Naive B cell (primary cell): ENCODE measurements at regions not wholly inside any gene's neighbourhood (a gene's known extent, or its start where the extent isn't known, plus 50 kb on each side); places are given as distances from the start of the nearest gene placed in this dataset.

Experiments used
- ATAC-seq, 2 donors: fragments of 150-1000 bp; cut with Tn5 transposase; 2 replicates each; pipeline ENCODE4 v1.10.0; 2021; ENCODE audit warnings: low read depth in 2 of 2, mild to moderate bottlenecking in 2 of 2, moderate library complexity in 2 of 2
- DNase-seq: peaks from one replicate; pipeline ENCODE4 v3.0.0; 2022
- H3K27ac Mint-ChIP-seq, 6 donors: one replicate each; pipeline ENCODE4 v1.8.0; 2020 to 2022; ENCODE audit warnings: mild to moderate bottlenecking in 6 of 6, mixed read lengths in 6 of 6, moderate library complexity in 5 of 6, inconsistent platforms in 2 of 6
- H3K27me3 Mint-ChIP-seq, 3 donors: one replicate each; pipeline ENCODE4 v1.8.0; 2021 to 2022; ENCODE audit warnings: mixed read lengths in 3 of 3, mild to moderate bottlenecking in 1 of 3
- H3K36me3 Mint-ChIP-seq, 2 donors: one replicate each; pipeline ENCODE4 v1.8.0; 2020 to 2022; ENCODE audit warnings: mixed read lengths in 2 of 2, inconsistent platforms in 1 of 2, mild to moderate bottlenecking in 1 of 2
- H3K4me1 Mint-ChIP-seq, 3 donors: one replicate each; pipeline ENCODE4 v1.8.0; 2020 to 2022; ENCODE audit warnings: mixed read lengths in 3 of 3, inconsistent platforms in 1 of 3, mild to moderate bottlenecking in 1 of 3, moderate library complexity in 1 of 3
- H3K4me3 Mint-ChIP-seq, 8 donors: one replicate each; pipeline ENCODE4 v1.8.0; 2020 to 2022; ENCODE audit warnings: mild to moderate bottlenecking in 8 of 8, mixed read lengths in 8 of 8, moderate library complexity in 8 of 8, inconsistent platforms in 2 of 8
- H3K9me3 Mint-ChIP-seq, 7 donors: one replicate each; pipeline ENCODE4 v1.8.0; 2020 to 2022; ENCODE audit warnings: mixed read lengths in 7 of 7, mild to moderate bottlenecking in 5 of 7, inconsistent platforms in 2 of 7, moderate library complexity in 1 of 7

DNA sequence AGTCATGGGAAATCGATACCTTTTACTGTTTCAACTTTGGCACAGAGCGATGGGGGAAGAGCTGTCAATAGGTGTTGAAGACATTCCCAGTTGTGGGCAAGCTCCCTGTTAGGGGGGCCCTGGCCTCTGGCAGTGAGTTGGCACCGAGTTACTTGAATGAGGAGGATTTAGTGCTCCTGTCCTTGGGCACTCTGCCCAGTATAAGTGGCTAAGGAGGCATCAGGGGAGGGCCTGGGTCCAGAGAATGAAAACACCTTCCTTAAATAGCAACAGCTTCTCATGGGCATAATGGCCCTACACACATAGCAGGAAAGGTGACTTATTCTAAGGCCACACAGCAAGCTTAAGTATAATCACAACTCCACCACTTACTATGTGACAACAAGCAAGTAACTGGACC lies 664.4 kb downstream of the PTPRU start:
- H3K9me3 Mint-ChIP-seq: peaks cover 0 to 4% (median 0%) of the 10 kb centered on the region in 7 donors
- no peak overlapping the region for H3K27ac Mint-ChIP-seq
- peaks cover 26 to 48% (median 41%) of the 10 kb centered on the region in 3 donors for H3K27me3 Mint-ChIP-seq
- H3K36me3 Mint-ChIP-seq: no peaks in the 10 kb centered on the region
- H3K4me1 Mint-ChIP-seq: no peaks in the 10 kb centered on the region
- ATAC-seq: no peak
- no peak overlapping the region for H3K4me3 Mint-ChIP-seq
- no peak for DNase-seq

DNA sequence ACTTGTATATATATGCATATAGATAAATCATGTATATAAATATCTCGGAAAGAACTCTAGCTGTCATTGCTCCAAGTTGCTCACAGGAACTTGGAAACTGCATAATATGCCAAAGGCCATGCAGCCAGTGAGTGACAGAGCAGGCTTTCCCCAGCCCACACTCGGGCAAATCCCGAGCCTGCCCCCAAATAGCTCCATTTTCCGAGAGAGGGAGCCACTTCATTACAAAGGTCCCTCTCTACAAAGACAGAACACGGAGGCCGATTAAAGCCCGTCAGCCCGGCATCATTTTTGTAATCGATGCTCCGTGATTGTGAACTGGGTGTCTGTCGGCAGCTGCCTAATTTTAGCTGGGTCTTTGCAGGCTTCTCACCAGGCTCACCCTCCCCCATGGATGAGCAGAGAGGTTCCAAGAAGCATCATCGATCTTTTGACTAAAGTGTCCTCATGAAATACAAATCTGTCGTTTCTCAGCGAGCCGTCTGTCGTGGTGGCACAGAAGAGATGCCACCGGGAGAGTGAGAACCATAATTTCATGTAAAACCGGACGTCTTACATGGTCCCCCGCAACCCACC lies 663.9 kb downstream of the PTPRU start:
- Mint-ChIP-seq H3K9me3 (peaks cover 0 to 4% (median 0%) of the 10 kb centered on the region in 7 donors), H3K36me3 (no peaks in the 10 kb centered on the region), H3K27ac (no peak overlapping the region), H3K4me3 (no peak overlapping the region), H3K4me1 (no peaks in the 10 kb centered on the region), H3K27me3 (peaks cover 29 to 48% (median 46%) of the 10 kb centered on the region in 3 donors)
- no peak for ATAC-seq
- no peak for DNase-seq

DNA sequence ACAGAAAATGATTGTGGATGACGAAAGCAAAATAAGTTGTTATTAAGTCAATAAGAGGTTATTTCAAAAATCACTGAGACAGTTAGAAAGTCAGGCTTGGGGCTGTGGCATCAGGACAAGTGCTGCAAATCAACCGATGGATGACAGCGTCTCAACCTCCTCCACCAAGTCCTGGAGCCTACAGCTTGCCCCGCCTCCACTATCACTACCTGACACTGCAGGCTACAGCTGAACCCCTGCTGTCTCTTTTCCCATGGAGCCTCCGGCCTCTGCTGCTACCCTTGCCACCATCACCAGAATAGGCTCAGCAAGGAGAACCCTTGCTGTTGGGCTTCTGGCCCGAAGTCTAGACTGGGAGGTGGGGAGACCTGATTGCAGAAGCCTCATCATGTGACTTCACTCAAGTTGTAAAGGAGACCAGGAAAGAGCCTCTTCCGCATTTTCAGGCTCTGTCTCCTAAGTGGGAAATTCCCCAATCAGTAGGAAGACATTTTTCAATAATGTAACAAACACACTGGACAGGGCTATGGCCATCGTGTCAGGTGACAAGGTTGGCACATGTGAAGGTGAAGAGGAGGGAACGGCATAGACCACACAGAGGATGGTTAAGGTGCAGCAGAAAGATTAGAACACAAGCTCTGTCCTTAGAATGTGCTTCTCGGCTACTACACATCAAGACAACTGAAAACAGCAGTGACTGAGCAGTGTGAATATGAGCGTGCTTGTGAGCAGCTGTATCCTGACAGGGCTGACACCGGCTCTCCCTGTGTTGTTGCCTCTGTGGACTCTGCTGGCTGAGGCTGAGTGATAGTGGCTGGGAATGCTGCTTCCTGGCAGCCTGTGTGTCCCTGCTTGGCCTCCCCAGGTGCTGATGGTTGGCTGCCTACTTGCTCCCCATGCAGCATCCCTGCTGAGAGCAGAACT lies 660.7 kb downstream of the PTPRU start:
- no peaks in the 10 kb centered on the region for H3K4me1 Mint-ChIP-seq
- H3K9me3 Mint-ChIP-seq: no peaks in the 10 kb centered on the region
- H3K27ac Mint-ChIP-seq: no peak overlapping the region
- no peak overlapping the region for H3K4me3 Mint-ChIP-seq
- H3K36me3 Mint-ChIP-seq: no peaks in the 10 kb centered on the region
- no peak for DNase-seq
- H3K27me3 Mint-ChIP-seq: peaks cover 28 to 47% (median 47%) of the 10 kb centered on the region in 3 donors
- no peak for ATAC-seq

DNA sequence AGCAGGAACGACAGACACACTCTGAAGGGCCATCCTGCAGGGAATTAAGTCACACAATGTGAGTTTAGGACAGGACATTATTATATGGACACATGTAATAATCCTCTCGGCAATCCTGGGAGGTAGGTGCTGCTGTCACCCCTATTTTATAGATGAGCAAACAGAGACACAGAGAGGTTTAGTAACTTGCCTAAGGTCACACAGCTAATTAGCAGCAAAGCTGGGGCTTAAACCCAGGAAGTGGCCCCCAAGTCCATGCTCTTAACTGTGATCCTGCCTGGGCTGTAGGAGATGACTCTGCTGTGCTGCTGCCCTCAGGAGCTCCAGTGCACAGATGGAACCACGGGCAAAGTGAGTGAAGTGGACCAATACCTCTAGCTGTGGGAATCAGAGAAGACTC lies 660.0 kb downstream of the PTPRU start:
- DNase-seq: no peak
- Mint-ChIP-seq H3K4me3 (no peak overlapping the region), H3K27me3 (peaks cover 30 to 55% (median 53%) of the 10 kb centered on the region in 3 donors), H3K36me3 (no peaks in the 10 kb centered on the region), H3K9me3 (no peaks in the 10 kb centered on the region), H3K27ac (no peak overlapping the region), H3K4me1 (no peaks in the 10 kb centered on the region)
- ATAC-seq: no peak

DNA sequence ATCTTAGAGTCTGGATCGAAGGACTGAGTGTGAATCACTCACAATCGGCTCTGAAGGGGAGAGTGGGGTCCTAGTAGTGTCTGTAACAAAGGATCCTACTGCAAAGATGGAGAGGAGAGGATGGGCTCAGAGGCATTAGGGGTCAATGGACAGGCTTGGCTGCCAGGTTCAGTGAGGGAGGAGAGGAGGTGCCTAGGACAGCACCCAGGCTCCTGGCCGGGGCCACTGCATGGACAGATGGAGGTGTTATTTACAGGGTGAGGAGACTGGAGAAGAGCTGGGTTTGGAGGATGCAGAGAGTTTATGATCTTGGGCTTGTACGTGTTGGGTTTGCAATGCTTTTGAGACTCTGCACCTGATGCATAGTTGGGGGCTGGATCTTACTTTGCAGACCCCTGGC lies 658.9 kb downstream of the PTPRU start:
- no peaks in the 10 kb centered on the region for H3K36me3 Mint-ChIP-seq
- ATAC-seq (no peak), DNase-seq (no peak)
- H3K4me3 Mint-ChIP-seq: no peak overlapping the region
- H3K27me3 Mint-ChIP-seq: peaks cover 30 to 58% (median 50%) of the 10 kb centered on the region in 3 donors
- H3K4me1 Mint-ChIP-seq: no peaks in the 10 kb centered on the region
- no peaks in the 10 kb centered on the region for H3K9me3 Mint-ChIP-seq
- H3K27ac Mint-ChIP-seq: no peak overlapping the region

DNA sequence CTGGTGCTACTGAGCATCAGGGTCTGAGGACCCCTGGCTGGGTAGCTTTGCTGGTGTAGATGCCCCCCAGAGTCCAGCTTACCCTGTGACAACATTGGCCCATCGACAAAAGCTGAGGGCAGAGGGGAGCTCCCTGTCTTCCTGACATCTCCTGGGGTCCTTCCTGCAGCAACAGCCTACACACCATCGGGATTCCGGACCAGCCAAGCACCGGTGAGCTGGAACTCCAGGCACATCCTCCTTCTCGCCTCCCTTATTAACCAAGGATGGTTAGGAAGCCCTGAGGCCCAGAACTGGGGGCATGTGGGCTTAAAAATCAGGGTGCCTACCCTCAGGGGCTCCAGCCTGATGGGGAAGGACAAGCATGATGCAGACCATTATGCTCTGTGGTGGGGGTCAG lies 658.0 kb downstream of the PTPRU start:
- Mint-ChIP-seq H3K4me1 (no peaks in the 10 kb centered on the region), H3K4me3 (no peak overlapping the region), H3K27me3 (peaks cover 30 to 58% (median 50%) of the 10 kb centered on the region in 3 donors), H3K36me3 (no peaks in the 10 kb centered on the region), H3K27ac (no peak overlapping the region), H3K9me3 (no peaks in the 10 kb centered on the region)
- DNase-seq (no peak), ATAC-seq (no peak)

DNA sequence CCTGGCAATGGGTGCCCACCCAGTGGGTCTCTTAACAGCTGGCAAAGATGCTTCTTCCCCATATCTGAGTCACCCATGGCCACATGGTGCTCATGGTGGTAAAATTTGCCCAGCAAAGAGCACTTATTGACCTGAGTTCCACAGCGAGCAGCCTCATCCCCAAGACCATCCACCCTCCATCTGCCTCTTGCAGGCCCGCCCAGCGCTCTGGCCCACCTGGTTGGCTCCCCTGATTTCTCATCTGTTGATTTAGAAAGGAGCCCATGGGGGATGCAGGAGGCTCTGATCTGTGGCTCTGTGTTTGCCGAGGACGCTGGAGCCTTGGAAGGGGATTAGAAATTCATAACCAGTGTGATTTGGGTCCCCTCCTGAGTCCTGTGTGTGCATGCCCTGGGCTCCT lies 657.5 kb downstream of the PTPRU start:
- no peak for ATAC-seq
- no peaks in the 10 kb centered on the region for H3K9me3 Mint-ChIP-seq
- H3K27ac Mint-ChIP-seq: no peak overlapping the region

DNA sequence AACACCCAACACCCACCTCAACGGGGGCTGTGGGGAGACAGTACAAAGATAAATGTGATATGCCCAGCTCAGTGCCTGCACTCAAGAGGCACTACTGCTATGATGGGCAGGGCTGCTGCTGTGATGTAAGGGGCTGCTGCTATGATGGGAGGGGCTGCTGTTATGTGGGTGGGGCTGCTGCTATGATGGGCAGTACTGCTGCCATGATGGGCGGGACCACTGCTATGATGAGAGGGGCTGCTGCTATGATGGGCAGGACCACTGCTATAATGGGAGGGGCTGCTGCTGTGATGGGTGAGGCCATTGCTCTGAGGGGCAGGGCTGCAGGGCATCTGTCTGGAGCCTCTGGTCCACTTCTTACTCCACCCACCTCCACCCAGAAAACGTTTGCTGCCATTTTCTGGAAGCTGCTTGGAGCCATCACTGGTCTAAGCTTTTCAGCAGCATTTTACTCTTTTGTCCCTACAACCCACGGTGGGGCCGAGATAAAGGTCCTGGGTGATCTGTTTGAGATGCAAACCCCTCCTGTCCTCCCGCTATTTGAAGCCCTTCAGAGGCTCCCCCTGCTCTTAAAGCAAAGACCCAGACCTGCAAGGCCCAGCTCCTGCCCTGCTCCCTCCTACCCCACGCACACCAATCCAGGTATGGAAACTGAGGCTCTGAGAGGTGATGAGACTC lies 656.9 kb downstream of the PTPRU start:
- Mint-ChIP-seq H3K36me3 (no peaks in the 10 kb centered on the region), H3K27me3 (peaks cover 30 to 49% (median 41%) of the 10 kb centered on the region in 3 donors), H3K4me1 (no peaks in the 10 kb centered on the region), H3K27ac (no peak overlapping the region), H3K9me3 (no peaks in the 10 kb centered on the region), H3K4me3 (no peak overlapping the region)
- no peak for DNase-seq
- ATAC-seq: no peak

More for the DNA sequence above, 657.5 kb downstream of the PTPRU start:
- H3K4me3 Mint-ChIP-seq: no peak overlapping the region
- DNase-seq: no peak
- H3K36me3 Mint-ChIP-seq: no peaks in the 10 kb centered on the region
- peaks cover 30 to 56% (median 46%) of the 10 kb centered on the region in 3 donors for H3K27me3 Mint-ChIP-seq
- H3K4me1 Mint-ChIP-seq: no peaks in the 10 kb centered on the region

DNA sequence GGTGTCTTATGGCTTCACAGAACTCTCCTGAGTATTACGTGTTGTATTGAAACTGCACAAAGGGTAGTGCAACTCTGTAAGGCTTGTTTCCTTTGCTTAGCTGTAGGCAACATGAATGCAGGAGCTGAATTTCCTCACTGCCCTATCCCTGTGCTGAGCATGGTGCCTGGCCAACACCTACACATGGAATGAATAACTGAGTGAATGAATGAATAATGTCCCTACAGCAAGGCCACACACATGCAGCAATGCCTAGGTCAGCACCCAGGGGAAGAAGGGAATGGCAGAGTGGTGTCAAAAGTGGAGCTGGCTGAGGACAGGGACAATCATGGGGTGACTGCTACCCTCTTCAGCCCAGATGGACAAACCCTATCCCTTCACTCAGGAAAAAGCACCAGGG lies 655.9 kb downstream of the PTPRU start:
- DNase-seq (no peak), ATAC-seq (no peak)
- H3K9me3 Mint-ChIP-seq: no peaks in the 10 kb centered on the region
- H3K4me3 Mint-ChIP-seq: no peak overlapping the region
- H3K36me3 Mint-ChIP-seq: no peaks in the 10 kb centered on the region
- H3K4me1 Mint-ChIP-seq: no peaks in the 10 kb centered on the region
- peaks cover 22 to 40% (median 31%) of the 10 kb centered on the region in 3 donors for H3K27me3 Mint-ChIP-seq
- H3K27ac Mint-ChIP-seq: no peak overlapping the region

DNA sequence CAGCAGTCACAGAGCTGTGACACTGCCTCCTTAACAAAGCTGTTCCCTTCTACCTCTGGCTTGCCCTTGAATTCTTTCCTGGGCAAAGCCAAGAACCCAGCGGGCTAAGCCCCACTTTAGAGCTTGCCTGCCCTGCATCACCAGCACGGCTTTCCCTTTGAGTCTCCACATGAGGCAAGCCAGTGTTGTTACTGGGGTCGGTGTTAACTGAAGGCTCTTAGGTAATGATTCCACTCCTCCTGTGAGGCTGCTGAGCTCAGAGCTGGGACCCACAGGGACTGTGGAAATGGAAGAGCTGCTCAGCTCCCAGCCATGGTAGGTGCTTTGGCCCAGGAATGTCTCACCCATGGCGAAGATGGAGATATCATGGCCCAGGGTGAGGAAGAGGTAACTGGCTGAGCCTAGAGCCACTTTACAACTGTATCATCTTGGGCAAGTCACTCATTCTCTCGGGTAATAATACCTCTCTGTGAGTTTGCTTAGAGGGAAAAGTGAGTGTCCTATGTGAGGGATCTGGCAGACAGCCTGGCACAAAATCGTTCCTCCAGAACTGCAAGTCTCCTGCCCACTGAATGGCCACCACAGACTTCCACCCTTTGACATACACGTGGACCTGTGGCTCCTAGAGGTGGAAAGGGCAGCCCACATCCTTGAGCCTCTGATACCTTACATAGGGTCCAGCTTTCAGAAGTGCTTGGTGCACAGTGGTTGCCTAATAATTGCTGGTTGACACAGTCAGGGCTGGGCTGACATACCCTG lies 654.1 kb downstream of the PTPRU start:
- no peak overlapping the region for H3K4me3 Mint-ChIP-seq
- H3K9me3 Mint-ChIP-seq: no peaks in the 10 kb centered on the region
- DNase-seq (no peak), ATAC-seq (no peak)
- H3K27ac Mint-ChIP-seq: no peak overlapping the region
- peaks cover 12 to 23% (median 15%) of the 10 kb centered on the region in 3 donors for H3K27me3 Mint-ChIP-seq
- H3K4me1 Mint-ChIP-seq: no peaks in the 10 kb centered on the region
- no peaks in the 10 kb centered on the region for H3K36me3 Mint-ChIP-seq

DNA sequence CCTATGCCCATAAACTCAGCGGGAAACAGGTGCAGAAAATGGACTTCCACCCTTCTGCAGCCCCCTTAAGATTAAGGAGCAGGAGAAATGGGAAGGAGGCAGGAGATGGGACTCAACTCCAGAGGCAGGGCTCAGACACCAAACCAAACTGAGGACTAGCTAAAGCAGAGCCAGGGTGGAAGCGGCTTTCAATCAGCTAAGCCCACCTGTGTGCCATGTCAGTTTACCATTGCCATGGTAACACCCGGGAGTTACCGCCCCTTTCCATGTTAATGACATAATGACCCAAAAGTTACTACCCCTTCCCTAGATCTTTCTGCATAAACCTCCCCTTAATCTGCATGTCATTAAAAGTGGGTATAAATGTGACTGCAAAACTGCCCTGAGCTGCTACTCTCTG lies 653.5 kb downstream of the PTPRU start:
- no peak for DNase-seq
- ATAC-seq: no peak
- no peaks in the 10 kb centered on the region for H3K36me3 Mint-ChIP-seq
- H3K27me3 Mint-ChIP-seq: peaks cover 6 to 23% (median 15%) of the 10 kb centered on the region in 3 donors
- peaks cover 0 to 1% (median 0%) of the 10 kb centered on the region in 7 donors for H3K9me3 Mint-ChIP-seq
- no peaks in the 10 kb centered on the region for H3K4me1 Mint-ChIP-seq
- H3K4me3 Mint-ChIP-seq: no peak overlapping the region
- no peak overlapping the region for H3K27ac Mint-ChIP-seq

DNA sequence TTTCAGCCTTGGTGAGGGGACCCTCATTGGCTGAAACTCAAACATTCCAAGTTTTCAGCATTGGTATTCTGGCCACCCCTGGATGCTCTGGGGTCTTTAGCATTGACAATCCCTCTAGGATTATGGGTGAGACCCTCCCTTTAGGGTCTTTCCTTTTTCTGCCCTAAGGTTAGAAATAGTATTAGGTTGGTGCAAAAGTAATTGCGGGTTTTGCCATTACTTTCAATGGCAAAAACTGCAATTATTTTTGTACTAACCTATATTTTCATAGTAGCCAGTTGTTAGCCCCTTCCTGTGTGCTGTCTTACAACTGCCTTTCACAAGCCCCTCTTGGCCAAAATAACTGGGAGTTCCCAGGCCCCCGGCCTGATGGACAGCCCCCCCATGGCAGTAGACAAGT lies 648.4 kb downstream of the PTPRU start:
- ATAC-seq (no peak), DNase-seq (no peak)
- Mint-ChIP-seq H3K27ac (no peak overlapping the region), H3K9me3 (peaks cover 0 to 1% (median 0%) of the 10 kb centered on the region in 7 donors), H3K4me1 (no peaks in the 10 kb centered on the region), H3K36me3 (no peaks in the 10 kb centered on the region), H3K27me3 (peaks cover 6 to 11% (median 8%) of the 10 kb centered on the region in 3 donors), H3K4me3 (no peak overlapping the region)

DNA sequence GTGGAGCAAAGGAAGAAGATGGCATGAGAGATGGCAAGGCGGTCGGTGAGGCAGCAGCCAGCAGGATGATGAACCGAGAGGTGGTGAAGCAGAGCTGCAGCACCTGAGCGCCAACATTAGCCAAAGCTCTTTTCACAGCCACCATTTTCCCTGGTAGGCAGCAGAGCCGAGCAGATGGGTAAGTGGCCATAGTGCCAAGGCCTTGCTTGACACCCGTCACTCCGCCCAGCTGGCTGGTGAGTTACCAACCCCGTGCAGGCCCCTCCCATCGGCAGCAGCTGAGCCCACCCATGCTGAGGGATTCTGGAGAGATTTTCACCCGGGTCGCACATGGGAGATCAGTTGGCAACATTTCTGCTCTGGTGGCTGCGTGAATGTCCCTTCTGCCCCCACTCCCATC lies 647.7 kb downstream of the PTPRU start:
- H3K27me3 Mint-ChIP-seq: peaks cover 6 to 11% (median 8%) of the 10 kb centered on the region in 3 donors
- no peaks in the 10 kb centered on the region for H3K36me3 Mint-ChIP-seq
- no peak overlapping the region for H3K4me3 Mint-ChIP-seq
- DNase-seq: no peak
- no peaks in the 10 kb centered on the region for H3K4me1 Mint-ChIP-seq
- peaks cover 0 to 1% (median 0%) of the 10 kb centered on the region in 7 donors for H3K9me3 Mint-ChIP-seq
- ATAC-seq: no peak
- H3K27ac Mint-ChIP-seq: no peak overlapping the region
